COLO829 (cell line): ENCODE measurements at regions not wholly inside any gene's neighbourhood (a gene's known extent, or its start where the extent isn't known, plus 50 kb on each side); places are given as distances from the start of the nearest gene placed in this dataset.

Experiments used
- DNase-seq: peaks from one replicate; pipeline ENCODE4 v3.0.0; 2012; ENCODE audit warnings: low spot score

DNA sequence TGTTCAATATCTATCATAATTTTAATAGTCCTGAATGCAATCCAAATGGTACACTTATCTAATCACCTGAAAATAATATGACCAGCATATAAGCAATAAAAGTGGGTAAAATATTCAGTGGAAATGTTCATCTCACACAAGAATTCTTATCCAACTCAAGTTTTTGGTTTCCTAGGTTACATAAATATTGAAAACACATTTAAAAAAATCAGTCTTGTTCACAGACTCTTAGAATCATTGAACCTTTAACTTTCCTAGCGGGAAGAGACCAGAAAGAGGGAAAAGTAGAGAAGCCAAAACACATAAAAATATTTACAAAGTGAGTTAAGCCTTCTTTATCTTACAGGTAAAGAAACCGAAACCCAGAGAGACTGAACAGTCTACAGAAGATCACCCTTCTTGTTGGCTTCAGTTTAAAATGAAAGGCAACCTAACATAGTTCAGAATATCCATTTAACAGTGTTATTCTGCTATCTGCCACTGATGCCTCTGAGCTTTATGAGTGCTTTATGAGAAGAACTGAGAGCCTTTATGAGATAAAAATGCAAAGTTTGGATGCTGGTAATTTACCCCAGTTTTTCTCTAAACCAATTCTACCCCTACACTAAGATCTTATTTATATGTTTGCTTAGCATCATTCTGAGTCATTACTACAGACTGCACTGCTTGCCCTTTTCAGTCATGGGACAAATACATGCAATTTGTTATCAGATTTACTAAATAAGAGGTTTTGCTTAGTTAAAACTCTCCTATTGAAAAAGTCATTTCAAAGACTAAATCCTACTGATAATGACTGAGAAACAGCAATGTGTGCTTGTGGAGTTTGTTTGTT, 453.3 kb upstream of the INTU start:
- no peak for DNase-seq

DNA sequence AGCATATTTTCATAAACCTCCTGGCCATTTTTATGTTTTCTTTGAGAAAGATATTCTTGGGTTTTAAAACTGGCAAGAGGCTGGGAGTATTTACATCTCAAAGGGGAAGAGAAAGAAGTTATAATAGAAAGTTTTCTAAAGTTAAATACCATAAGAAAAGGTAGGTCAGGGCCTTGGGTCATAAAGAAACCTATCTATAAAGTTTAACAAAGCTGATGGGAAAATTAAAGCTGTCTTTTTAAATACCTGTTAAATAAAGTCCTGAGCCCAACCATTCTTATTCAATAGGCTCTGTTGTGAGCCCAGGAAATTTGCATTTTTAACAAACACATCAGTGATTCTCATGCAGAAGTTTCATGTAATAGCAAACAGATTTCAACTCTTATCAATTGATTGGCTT, 451.8 kb upstream of the INTU start:
- no peak for DNase-seq

DNA sequence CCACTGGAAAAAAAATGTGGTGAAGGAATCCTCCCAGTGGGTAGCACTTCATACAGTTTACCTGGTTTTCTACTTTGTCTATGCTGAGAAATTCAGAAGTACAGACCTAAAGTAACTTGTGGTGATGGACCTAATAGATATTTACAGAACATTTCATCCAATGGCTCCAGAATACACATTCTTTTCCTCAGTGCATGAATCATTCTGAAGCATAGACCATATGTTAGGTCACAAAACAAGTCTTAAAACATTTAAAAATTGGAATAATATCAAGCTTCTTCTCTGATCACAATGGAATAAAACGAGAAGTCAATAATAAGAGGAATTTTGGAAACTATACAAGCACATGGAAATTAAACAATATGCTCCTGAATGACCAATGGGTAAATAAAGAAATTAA, 450.1 kb upstream of the INTU start:
- DNase-seq = no peak

DNA sequence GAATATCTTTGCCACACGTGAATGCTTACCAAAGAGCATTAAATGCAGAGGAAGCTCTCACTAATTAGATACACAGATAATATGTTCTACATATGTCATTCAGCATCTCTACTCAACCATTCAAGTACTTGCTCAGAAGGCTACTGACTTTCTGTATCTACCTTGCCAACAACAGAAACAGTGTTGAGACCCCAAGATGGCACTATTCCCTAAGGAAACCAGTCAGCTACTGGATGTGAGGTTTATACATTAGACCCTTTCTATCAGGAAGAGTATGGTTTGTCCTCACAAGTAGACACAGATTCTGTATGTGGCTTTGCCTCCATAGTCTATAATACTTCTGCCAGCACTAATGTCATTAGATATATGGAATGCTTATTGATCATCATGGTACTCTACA, 443.9 kb upstream of the INTU start:
- peak; percentile 23 for DNase-seq

DNA sequence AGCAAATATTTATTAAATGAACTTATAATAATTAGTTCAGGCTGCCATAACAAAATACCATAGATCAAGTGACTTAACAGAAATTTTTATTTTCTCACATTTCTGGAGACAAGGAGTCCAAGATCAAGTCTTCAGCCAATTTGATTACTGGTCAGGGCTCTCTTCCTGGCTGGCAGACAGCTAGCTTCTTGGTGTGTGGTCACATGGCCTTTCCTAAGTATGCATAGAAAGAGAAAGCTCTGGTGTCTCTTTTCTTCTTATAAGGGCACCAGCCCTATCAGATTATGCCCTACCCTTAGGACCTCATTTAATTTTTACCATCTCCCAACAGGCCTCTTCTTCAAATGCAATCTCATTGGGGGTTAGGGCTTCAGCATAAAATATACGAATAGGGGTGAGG, 438.5 kb upstream of the INTU start:
- no peak for DNase-seq

DNA sequence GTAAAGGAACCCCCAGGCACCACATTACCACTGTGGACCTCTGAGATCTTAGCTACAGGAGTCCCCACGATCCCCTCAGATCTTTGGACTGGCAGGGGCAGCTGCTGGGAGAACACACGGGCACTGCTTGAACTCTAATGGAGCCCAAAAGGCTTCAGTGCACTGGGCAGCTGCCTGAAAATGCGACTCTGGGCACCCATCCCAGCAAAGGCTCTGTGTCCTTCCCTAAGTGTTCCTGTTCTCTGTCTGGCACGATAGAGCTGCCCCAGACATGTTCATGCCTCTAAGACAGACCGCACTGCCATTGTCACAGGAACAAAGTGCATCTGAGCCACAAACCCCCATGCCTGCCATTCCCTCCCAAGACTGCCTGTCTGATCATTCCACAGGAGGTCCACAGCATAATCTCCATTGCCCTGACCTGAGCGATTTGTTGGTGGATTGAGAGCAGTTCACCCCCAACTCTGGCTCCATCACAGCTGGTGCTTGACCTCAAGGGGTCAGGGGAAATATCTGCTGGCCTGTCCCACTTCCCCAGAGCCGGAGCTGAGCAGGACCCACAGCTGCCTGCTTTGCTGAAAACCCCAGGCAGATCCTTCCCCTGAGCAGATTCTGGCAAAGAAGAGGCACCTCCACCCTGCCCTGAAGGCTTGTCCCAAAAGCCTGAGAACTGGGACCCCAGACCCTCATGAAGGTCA, 436.0 kb upstream of the INTU start:
- no peak for DNase-seq

DNA sequence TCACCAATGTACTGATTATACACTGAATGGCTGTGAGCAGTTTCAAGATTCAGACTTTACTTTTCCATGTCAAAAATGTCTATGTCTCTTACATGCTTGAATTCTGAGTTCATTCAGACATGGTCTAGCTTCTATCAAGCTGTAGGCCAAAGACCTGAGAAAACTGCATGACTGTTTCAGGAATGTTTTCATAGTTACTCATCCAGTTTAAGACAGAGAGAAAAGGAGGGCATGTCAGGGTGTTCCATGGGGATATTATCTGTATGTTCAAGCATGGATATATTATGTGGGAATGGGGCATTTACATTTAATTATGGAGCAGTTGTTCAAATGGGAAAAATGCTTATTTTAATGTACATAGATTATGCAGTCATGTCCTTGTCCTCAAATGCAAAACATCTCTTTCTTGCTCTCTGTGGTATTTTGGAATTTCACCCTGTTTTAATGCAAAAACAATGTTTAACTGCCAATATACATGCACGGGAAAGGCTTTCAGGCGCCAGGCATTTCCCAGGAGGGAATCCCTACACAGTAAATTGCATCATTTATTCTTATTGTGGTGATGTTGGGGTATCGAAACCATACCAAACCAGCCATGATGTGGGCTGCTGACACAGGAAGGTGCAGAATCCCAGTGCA, 429.1 kb upstream of the INTU start:
- no peak for DNase-seq

DNA sequence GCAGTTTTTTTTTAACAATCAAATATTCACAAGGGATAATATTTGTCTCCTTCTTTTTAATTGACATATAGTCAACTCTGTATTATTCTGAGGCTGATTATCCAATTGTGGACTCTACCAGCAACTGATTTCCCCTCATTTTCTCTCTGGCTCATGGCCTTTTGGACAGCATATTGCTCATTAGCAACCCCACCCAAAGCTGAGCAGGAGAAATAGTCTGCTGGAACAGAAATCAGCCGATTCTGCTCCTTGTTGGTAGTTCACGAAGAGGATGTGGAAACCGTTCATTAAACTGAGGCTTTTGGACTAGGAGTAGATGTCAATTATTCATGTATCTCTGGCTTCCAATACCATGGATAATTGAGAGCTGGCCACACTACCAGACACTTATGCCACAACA, 428.4 kb upstream of the INTU start:
- no peak for DNase-seq

DNA sequence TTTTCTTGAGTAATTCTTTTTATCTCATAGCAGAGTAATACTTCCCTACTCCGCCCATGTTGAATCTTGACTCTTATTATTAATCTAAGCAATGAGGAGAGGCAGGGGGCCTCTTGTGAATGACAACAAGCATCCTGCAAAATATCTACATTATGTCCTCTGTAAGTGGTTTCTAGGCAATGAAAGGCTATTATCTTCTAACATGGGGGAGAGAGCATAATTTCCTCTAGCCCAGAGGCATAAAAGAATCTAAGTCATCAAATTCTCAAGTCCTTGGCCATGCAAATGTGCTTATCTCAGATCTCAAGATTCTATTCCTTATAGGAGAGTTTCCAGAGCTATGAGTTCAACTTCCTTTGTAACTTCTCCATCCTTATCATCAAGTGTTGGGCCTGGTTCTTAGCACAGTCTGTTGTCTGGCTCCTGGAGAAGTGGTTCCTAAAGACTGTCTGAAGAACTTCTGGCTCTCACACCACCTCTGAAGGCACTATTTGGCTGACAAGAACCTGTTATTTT, 423.1 kb upstream of the INTU start:
- DNase-seq = peak; percentile 41

DNA sequence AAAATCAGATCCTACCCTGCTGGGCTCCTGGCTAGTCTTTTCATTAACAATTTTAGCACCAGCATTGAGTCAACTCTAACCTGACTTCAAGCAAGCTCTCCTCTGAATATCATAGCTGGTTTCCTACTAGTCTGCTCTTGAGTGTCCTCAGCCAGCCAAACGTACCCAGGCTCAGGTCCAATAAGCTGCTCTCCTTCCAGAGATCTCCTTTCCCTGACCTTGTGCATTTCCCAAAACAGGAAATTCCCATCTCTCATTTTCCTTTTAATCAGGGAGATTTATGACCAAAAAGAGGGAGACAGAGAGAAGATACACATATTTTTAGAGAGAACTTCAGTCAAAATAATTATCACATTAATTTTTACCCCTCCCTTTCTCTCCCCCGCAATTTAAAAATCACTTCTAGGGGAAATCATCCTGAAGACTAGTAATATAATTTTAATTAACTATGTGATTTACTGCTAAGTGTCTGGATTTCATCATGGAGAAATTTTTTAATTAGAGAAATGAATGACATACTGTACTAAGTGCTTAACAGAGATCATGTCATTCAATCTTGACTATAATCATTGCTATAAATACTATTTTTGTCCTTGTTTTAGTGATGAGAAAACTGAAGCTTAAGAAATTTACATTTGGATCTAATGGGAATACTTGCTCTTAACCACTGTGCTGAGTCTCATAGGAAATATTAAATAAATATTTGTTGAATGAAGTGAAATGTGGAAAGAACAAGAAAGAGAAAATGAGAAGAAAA, 421.7 kb upstream of the INTU start:
- DNase-seq = no peak

DNA sequence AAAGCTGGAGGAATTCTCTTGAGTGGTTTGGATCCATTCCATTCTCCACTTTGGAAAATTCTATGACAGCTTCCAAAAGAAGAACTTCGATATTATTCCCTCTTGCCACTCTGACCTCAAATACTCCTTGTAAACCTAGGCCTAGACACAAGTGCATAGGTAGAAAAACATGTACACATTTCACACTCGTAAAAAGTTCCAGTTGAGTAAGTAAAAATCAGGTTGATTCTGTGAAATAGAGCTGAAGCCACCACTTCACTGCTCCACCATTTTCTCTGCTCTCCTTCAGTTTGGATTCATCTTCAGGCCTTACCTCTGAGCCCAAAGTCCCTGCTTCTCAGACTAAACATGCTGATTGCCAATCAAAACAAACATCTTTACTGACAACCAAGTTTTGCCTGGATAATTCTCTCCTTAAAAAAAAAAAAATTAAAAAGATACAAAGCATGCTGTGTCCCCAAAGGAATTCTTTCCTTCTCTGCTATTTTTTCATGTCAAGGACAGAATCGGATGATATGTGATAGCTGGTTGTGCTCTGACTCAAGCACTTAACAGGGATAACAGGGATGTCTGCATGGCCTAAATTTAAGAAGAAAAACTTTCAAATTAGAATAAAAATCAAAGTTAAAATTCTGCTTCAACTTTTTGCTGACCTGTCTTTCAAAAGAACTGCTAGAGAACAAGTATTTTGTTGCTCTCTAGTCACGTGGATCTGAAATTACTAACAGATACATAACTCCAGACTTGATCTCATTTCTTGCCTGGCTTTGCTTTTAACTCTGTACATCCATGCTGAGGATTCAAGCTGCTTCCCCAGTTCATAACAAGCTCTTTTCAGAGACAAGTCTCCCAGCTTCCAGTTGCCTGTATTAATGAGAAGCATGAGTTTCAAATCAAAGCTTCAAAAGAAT, 420.9 kb upstream of the INTU start:
- DNase-seq = no peak

DNA sequence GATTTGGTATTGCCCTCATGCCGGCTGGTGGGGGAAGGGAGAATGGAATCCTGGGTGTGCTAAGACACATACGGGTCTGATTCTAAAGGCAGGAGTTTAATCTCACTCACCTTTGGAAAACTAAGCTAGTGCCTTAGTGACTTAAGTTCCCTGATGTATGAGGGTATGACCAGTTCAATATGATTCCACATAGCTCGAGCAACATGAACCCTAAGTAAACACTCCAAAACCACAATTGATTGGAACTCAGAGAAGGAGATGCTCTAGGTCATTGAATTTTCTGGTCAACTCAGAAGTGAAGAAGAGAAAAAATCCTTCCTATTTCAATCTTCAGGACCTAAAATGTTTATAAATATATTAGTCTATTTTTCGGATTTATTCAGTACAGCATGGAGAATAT, 420.1 kb upstream of the INTU start:
- no peak for DNase-seq

DNA sequence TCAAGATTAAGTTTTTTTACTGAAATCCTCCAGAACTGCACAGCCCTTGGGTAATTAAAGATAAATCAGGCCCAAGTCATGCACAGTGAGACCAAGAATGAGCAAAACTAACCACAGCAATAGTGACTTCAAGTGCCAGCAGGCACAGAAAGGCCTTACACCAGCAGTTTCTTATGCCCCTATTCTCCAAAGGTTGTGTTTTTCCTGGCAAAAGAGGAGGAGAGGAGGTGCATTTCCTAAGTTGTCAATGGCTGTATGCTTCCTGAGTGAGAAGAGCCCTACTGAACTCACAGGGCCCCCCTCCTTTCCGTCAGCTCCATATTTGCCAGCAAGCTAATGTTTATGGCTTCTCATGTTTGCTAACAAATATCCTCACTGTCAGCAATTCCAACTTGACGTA, 418.7 kb upstream of the INTU start:
- DNase-seq = no peak

DNA sequence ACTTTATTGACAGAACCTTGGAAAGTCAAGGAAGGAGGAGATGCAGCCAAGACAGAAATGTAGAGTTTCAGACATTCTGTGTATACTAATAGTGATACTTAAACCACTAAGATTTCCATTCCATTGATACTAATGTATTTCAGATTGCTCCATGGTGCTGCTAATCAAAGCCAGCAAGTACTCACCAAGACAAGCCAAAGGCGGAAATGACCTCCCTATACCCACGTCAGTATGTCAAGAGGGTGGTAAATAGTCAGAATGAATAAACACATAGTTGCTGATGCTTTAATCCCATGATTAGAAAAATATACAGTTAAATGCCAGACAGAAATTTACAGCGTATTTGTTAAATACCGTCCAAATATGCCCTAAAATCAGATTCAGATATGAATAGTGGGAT, 417.8 kb upstream of the INTU start:
- no peak for DNase-seq

DNA sequence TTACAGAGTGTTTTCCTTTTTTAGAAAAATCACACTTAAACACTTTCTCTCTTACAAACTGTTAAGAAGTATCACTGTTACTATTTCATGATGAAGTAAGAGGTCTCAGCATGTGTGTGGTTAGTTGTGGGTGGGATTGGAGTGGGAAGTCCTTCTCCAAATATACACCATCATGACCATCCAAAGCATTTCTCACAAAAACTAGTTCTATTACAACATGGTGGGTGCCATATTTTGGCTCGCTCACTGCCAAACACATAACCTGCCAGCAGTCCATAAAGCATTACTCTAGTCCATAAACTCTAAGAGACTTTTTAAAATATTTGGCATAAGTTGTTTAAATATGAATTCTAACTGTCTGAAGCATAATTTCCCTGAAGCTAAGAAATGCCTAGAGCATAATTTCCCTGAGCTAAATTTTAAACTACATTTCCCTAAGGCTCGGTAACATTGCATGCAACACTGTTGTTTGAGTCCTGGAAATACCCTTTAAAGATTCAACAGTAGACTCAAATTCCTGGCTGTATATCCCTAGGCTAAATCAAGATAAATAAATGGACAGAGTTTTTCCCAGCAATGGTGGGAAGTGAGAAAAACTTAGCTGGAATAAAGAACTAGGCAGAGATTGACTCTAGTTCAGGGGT, 415.0 kb upstream of the INTU start:
- no peak for DNase-seq

DNA sequence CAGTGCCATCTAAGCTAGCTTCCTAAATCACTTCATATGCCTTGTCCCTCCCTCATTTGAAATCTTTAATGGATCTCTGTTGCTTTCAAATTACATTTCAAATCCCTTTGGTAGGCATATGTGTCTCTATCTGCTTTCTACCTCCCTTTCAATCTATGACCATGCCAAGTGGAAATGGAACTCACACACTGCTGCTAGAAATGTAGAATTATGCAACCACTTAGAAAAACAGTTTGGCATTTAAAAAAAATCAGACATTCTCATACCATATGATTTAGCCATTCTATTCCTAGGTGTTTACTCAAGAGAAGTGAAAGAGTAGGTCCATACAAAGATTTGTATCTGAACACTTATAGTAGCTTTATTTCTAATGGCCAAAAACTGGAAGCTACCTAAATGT, 413.5 kb upstream of the INTU start:
- no peak for DNase-seq

DNA sequence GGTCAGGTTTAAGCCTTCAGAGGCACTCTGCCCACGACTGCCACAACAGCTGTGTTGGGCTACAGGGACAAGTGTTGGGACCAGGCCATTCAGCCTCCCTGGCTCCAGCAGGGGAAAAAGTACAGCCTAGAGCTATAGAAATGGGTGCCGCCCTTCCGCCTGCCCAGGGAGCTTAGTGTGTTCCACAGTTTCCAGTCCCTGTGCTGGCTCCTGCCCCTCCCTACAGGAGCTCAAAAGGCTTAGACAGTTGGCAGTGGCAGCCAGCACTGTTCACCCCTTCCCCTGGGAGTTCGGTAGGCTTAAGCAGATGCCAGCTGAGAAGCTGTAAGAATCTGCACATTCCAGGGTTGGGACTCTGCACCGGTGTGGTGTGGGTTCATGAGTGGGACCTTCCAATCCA, 408.2 kb upstream of the INTU start:
- DNase-seq = no peak

DNA sequence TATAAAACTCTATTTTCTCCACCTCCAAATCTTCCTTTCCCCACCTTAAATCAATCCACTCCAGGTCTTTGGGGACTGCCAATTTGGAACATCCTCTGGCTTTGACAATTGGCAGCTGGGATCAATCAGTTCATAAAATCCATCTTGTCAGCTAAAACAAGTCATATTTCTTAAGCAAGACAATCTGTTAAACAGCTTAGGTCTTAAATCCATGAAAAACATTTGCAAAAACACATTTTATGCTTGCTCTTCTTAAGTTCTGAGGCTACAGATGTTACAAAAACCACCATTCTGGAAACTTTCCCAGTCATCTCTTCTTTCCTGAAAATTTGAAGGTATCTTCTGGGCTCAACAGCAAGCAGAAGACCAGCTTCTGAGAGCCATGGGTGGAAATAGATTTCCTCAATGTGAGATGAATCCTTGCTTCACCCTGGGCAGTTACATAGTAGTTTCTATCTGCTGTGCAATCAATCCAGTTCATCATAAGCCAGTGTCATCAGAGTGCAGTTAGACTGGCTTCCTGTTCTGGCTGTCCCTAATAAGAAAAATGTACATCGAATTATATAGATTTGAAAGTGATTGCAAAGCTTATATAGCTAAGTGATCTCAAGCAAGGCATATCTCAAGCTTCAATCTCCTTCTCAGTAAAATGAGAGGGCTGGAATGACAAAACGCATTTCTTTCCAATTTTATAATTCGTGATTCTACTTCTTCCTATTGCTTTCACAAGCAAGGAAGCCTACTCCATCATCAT, 402.7 kb upstream of the INTU start:
- DNase-seq = no peak

DNA sequence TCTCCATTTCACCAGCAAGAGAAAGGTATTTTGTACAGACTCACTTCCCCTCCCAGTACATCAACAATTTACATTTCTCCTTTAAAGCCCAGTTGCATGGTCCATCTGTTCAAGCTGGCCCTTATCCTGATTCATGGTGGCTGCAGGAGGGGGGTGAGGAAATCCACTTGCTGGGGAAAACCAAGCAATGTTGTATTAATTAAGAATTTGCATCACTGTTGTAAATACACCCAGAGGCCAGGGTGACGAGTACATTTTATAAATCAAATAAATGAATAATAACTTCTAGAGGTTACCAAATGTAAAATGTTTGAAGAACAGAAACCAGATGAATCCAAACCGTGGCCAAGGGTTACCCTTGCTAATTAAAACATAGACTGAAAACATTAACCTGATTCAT, 395.9 kb upstream of the INTU start:
- DNase-seq = no peak

DNA sequence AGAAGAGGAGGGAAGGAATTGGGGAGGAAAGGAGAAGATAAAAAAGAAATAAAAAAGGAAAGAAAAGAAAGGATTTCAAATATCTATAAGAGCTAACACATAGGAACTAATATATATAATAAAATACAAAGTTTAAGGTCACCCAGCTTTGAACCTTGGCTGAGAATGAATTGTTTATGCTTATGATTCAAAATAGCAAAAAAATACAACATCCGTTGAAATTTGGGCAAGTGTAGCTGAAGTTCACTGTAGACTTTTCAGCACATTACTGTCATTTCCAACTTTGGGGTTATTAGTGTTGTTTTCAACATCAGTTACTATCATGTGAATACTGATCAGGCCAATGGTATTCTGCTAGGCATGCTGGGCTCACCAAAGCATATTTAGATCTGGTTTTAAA, 395.2 kb upstream of the INTU start:
- DNase-seq = no peak
